HepG2 (cell line): ENCODE measurements at regions not wholly inside any gene's neighbourhood (a gene's known extent, or its start where the extent isn't known, plus 50 kb on each side); places are given as distances from the start of the nearest gene placed in this dataset.

ENCODE experiments used
- ATAC-seq: fragments of 200-7000 bp; cut with Tn5 transposase; 3 replicates; pipeline ENCODE4 v1.9.1; 2020; ENCODE audit warnings: mild to moderate bottlenecking, moderate library complexity
- BruUV-seq: library from RNA; stranded (reverse); fragments of 400-500 nt; replicated peaks from 2 replicates; lab custom pipeline; 2021; lab: Mats Ljungman, UMichigan
- CTCF ChIA-PET: fragments of 300-600 bp; formaldehyde crosslinking; extraction: SDS; loops from one replicate; lab custom pipeline; 2021; ENCODE audit warnings: low total read pairs, inconsistent platforms, low intra/inter-chr PET ratio; lab: Yijun Ruan, JAX
- POLR2A ChIA-PET: fragments of 350-600 bp; sonication (Branson Sonifier 250); formaldehyde crosslinking; loops from one replicate; lab custom pipeline; 2020; ENCODE audit warnings: antibody characterized with exemption, inconsistent platforms; lab: Yijun Ruan, JAX
- DNase-seq: peaks from one replicate; pipeline ENCODE4 v3.0.0-alpha.2; 2015; ENCODE audit warnings: low spot score
- FAIRE-seq: peaks from 3 replicates; lab custom pipeline; 2011; peaks lifted over from hg19 to GRCh38; lab: Jason Lieb, UNC
- H2AFZ ChIP-seq: one replicate; pipeline ENCODE4 v1.6.1; 2011; ENCODE audit warnings: low read length, inconsistent platforms
- H3K27ac ChIP-seq: fragments of 300-600 bp; 3 replicates; pipeline ENCODE4 v1.8.0; 2011; ENCODE audit warnings: mixed run types, mild to moderate bottlenecking, mixed read lengths, low read length, inconsistent platforms; ENCODE audit not compliant: insufficient read depth; ENCODE audit errors: extremely low read length
- H3K27me3 ChIP-seq, 2 experiments: fragments of 200-600 bp in 1 of 2; 2 replicates in 1 of 2; 3 replicates in 1 of 2; pipeline versions ENCODE4 v1.6.0 to v1.8.0; 2011; ENCODE audit warnings: low read length in 2 of 2, mild to moderate bottlenecking in 2 of 2, moderate library complexity in 2 of 2, inconsistent platforms in 1 of 2; ENCODE audit not compliant: insufficient read depth in 2 of 2, control insufficient read depth in 1 of 2
- H3K36me3 ChIP-seq, 2 experiments: fragments of 200-600 bp in 1 of 2; replicated peaks in 1 of 2; 2 replicates in 1 of 2; 3 replicates in 1 of 2; pipeline versions ENCODE4 v1.5.1 to v1.8.0; 2011; ENCODE audit warnings: low read length in 2 of 2, inconsistent platforms in 1 of 2; ENCODE audit not compliant: insufficient read depth in 2 of 2, control insufficient read depth in 1 of 2
- H3K4me1 ChIP-seq: 2 replicates; pipeline ENCODE4 v1.5.1; 2012; ENCODE audit warnings: low read length, inconsistent platforms; ENCODE audit not compliant: insufficient read depth
- H3K4me2 ChIP-seq: 2 replicates; pipeline ENCODE4 v1.6.0; 2011; ENCODE audit warnings: low read depth, low read length, inconsistent platforms
- H3K4me3 ChIP-seq, 3 experiments: fragments of 200-600 bp in 1 of 3; sonication (generic), shearing (Covaris generic) in 1 of 3; replicated peaks in 1 of 3; 2 replicates each; pipeline ENCODE4 v1.5.1; 2011 to 2016; ENCODE audit warnings: low read length in 3 of 3, inconsistent platforms in 2 of 3, low read depth in 2 of 3, mild to moderate bottlenecking in 2 of 3, control low read depth in 1 of 3, mixed read lengths in 1 of 3; ENCODE audit not compliant: insufficient read depth in 1 of 3
- H3K79me2 ChIP-seq: one replicate; pipeline ENCODE4 v1.6.1; 2011; ENCODE audit warnings: low read length, inconsistent platforms; ENCODE audit not compliant: insufficient read depth
- H3K9ac ChIP-seq: 2 replicates; pipeline ENCODE4 v1.6.0; 2011; ENCODE audit warnings: mild to moderate bottlenecking, low read depth, low read length, inconsistent platforms; ENCODE audit not compliant: insufficient read depth
- H3K9me3 ChIP-seq: 2 replicates; pipeline ENCODE4 v1.5.1; 2012; ENCODE audit warnings: mild to moderate bottlenecking, low read length
- H4K20me1 ChIP-seq: 2 replicates; pipeline ENCODE4 v1.6.0; 2011; ENCODE audit warnings: inconsistent platforms, mild to moderate bottlenecking, low read length, moderate library complexity; ENCODE audit not compliant: insufficient read depth
- BRCA1 ChIP-seq: sonication (generic); formaldehyde crosslinking; IDR thresholded peaks from 2 replicates; pipeline ENCODE4 v1.4.0; 2020; ENCODE audit warnings: missing genetic modification reagents
- E2F2 ChIP-seq: sonication (generic); formaldehyde crosslinking; IDR thresholded peaks from 2 replicates; pipeline ENCODE4 v1.4.0; 2020; ENCODE audit warnings: missing genetic modification reagents, borderline replicate concordance
- FOXA3 ChIP-seq: IDR thresholded peaks from 2 replicates; pipeline ENCODE4 v1.6.1; 2016; ENCODE audit warnings: missing genetic modification reagents, missing compliant biosample characterization
- SMAD1 ChIP-seq: sonication (generic); formaldehyde crosslinking; IDR thresholded peaks from 2 replicates; pipeline ENCODE4 v1.4.0; 2020; ENCODE audit warnings: missing genetic modification reagents, low read depth, mild to moderate bottlenecking, borderline replicate concordance
- ZBTB33 ChIP-seq: sonication (generic); formaldehyde crosslinking; IDR thresholded peaks from 2 replicates; pipeline ENCODE4 v1.4.0; 2020; ENCODE audit warnings: missing genetic modification reagents
- ZFP82 ChIP-seq: sonication (generic); formaldehyde crosslinking; IDR thresholded peaks from 2 replicates; pipeline ENCODE4 v1.5.1; 2020; ENCODE audit warnings: mild to moderate bottlenecking, missing genetic modification reagents, borderline replicate concordance
- ZNF547 ChIP-seq: sonication (generic); formaldehyde crosslinking; IDR thresholded peaks from 2 replicates; pipeline ENCODE4 v1.5.1; 2020; ENCODE audit warnings: mild to moderate bottlenecking, missing genetic modification reagents
- WGBS: methylation state at CpG from one replicate; pipeline ENCODE4 v1.1.6; 2017; ENCODE audit warnings: low lambda C conversion rate; 5-methylcytosine and 5-hydroxymethylcytosine counted together
- in situ Hi-C: cut with HindIII; loops from 2 replicates; pipeline ENCODE4 v1.10.0; 2017; ENCODE audit warnings: low pct_unique_long_range_greater_than_20kb; ENCODE audit not compliant: extremely low pct_ligation_motif_present
- intact Hi-C: fragments of 100-400 bp; cut with micrococcal nuclease; formaldehyde crosslinking; loops from one replicate; pipeline ENCODE4 v1.10.0; 2022; ENCODE audit not compliant: unreplicated experiment
- TF ChIP-seq, protein P1 (sequence below): sonication (generic); formaldehyde crosslinking; IDR thresholded peaks from 2 replicates; pipeline ENCODE4 v1.5.0; 2020; ENCODE audit warnings: mild to moderate bottlenecking, missing genetic modification reagents, borderline replicate concordance
- TF ChIP-seq, protein P2 (sequence below): sonication (generic); formaldehyde crosslinking; IDR thresholded peaks from 2 replicates; pipeline ENCODE4 v1.8.0; 2022; ENCODE audit warnings: missing genetic modification reagents, mild to moderate bottlenecking, borderline replicate concordance
- TF ChIP-seq, protein P3 (sequence below): sonication (generic); formaldehyde crosslinking; IDR thresholded peaks from 2 replicates; pipeline ENCODE4 v1.4.0; 2020; ENCODE audit warnings: mild to moderate bottlenecking, low read depth, missing genetic modification reagents

DNA sequence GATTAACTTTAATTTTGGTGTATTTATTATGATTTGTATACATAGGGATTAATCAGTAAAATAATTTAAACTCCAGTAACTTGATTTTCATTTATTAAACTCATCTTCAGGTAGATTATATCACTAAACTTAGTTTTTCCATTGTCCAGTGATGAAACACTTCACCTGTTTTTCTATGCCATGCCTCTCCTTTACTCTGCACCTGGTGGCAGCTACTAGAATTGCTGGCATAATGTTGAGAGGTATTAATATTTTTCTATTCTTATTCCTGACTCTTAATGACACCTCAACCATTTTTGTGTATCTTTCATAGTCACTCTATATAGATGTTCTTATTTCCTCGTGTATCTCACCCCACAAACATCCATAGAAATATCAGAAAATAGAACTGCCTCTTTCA lies 940.3 kb upstream of the CRIM1 start:
- ChIA-PET POLR2A (no interaction called here), CTCF (interaction anchor here (1.6 kb wide), 1 partner anchor 1319 kb away, joined by 3 read pairs; no protein-coding TSS in a partner anchor)
- intact Hi-C loops: no loop called here
- no peaks in the 10 kb centered on the region for H3K36me3 ChIP-seq
- no peak overlapping the region for H3K4me3 ChIP-seq
- H4K20me1 ChIP-seq: no peaks in the 10 kb centered on the region
- H3K4me2 ChIP-seq: no peak overlapping the region
- no peaks in the 10 kb centered on the region for H3K79me2 ChIP-seq
- no TSS peak for BruUV-seq
- peak; percentile 65 for ATAC-seq
- DNase-seq: no peak
- H3K27ac ChIP-seq: no peak overlapping the region
- no peaks in the 10 kb centered on the region for H3K27me3 ChIP-seq
- H2AFZ ChIP-seq: no peak overlapping the region
- 0% methylated on average over 1 of the region's 1 CpG for WGBS
- FAIRE-seq: no peak
- H3K9me3 ChIP-seq: no peaks in the 10 kb centered on the region
- no peaks in the 10 kb centered on the region for H3K4me1 ChIP-seq
- in situ Hi-C loops: loop anchor here (10.0 kb wide), 1 partner anchor 1320 kb away; no protein-coding TSS in a partner anchor
- H3K9ac ChIP-seq: no peak overlapping the region
- no peak for TF ChIP-seq ZFP82 (CRISPR knock-in tag)
- no peak for TF ChIP-seq ZBTB33 (CRISPR knock-in tag)
- TF ChIP-seq SMAD1 (CRISPR knock-in tag): no peak
- no peak for TF ChIP-seq ZNF547 (CRISPR knock-in tag)
- TF ChIP-seq, protein P1, sequence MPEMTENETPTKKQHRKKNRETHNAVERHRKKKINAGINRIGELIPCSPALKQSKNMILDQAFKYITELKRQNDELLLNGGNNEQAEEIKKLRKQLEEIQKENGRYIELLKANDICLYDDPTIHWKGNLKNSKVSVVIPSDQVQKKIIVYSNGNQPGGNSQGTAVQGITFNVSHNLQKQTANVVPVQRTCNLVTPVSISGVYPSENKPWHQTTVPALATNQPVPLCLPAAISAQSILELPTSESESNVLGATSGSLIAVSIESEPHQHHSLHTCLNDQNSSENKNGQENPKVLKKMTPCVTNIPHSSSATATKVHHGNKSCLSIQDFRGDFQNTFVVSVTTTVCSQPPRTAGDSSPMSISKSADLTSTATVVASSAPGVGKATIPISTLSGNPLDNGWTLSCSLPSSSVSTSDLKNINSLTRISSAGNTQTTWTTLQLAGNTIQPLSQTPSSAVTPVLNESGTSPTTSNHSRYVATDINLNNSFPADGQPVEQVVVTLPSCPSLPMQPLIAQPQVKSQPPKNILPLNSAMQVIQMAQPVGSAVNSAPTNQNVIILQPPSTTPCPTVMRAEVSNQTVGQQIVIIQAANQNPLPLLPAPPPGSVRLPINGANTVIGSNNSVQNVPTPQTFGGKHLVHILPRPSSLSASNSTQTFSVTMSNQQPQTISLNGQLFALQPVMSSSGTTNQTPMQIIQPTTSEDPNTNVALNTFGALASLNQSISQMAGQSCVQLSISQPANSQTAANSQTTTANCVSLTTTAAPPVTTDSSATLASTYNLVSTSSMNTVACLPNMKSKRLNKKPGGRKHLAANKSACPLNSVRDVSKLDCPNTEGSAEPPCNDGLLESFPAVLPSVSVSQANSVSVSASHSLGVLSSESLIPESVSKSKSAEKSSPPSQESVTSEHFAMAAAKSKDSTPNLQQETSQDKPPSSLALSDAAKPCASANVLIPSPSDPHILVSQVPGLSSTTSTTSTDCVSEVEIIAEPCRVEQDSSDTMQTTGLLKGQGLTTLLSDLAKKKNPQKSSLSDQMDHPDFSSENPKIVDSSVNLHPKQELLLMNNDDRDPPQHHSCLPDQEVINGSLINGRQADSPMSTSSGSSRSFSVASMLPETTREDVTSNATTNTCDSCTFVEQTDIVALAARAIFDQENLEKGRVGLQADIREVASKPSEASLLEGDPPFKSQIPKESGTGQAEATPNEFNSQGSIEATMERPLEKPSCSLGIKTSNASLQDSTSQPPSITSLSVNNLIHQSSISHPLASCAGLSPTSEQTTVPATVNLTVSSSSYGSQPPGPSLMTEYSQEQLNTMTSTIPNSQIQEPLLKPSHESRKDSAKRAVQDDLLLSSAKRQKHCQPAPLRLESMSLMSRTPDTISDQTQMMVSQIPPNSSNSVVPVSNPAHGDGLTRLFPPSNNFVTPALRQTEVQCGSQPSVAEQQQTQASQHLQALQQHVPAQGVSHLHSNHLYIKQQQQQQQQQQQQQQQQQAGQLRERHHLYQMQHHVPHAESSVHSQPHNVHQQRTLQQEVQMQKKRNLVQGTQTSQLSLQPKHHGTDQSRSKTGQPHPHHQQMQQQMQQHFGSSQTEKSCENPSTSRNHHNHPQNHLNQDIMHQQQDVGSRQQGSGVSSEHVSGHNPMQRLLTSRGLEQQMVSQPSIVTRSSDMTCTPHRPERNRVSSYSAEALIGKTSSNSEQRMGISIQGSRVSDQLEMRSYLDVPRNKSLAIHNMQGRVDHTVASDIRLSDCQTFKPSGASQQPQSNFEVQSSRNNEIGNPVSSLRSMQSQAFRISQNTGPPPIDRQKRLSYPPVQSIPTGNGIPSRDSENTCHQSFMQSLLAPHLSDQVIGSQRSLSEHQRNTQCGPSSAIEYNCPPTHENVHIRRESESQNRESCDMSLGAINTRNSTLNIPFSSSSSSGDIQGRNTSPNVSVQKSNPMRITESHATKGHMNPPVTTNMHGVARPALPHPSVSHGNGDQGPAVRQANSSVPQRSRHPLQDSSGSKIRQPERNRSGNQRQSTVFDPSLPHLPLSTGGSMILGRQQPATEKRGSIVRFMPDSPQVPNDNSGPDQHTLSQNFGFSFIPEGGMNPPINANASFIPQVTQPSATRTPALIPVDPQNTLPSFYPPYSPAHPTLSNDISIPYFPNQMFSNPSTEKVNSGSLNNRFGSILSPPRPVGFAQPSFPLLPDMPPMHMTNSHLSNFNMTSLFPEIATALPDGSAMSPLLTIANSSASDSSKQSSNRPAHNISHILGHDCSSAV: no peak
- no peak for TF ChIP-seq FOXA3 (CRISPR knock-in tag)
- TF ChIP-seq, protein P2, sequence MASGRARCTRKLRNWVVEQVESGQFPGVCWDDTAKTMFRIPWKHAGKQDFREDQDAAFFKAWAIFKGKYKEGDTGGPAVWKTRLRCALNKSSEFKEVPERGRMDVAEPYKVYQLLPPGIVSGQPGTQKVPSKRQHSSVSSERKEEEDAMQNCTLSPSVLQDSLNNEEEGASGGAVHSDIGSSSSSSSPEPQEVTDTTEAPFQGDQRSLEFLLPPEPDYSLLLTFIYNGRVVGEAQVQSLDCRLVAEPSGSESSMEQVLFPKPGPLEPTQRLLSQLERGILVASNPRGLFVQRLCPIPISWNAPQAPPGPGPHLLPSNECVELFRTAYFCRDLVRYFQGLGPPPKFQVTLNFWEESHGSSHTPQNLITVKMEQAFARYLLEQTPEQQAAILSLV: no peak
- TF ChIP-seq BRCA1 (CRISPR knock-in tag): no peak
- TF ChIP-seq, protein P3, sequence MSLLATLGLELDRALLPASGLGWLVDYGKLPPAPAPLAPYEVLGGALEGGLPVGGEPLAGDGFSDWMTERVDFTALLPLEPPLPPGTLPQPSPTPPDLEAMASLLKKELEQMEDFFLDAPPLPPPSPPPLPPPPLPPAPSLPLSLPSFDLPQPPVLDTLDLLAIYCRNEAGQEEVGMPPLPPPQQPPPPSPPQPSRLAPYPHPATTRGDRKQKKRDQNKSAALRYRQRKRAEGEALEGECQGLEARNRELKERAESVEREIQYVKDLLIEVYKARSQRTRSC (CRISPR knock-in tag): no peak
- TF ChIP-seq E2F2 (CRISPR knock-in tag): no peak
